Hepatocyte (in vitro differentiated cells): ENCODE measurements at regions not wholly inside any gene's neighbourhood (a gene's known extent, or its start where the extent isn't known, plus 50 kb on each side); places are given as distances from the start of the nearest gene placed in this dataset.

Experiments
- EZH2phosphoT487 ChIP-seq: fragments of 200-600 bp; sonication (generic); IDR thresholded peaks from one replicate; pipeline ENCODE4 v1.6.1; 2018; ENCODE audit warnings: antibody characterized with exemption, mild to moderate bottlenecking, low read depth, moderate library complexity; ENCODE audit not compliant: unreplicated experiment, severe bottlenecking
- TF ChIP-seq, protein P1 (sequence below): fragments of 200-600 bp; sonication (generic); IDR thresholded peaks from 2 replicates; pipeline ENCODE4 v1.5.1; 2016; ENCODE audit warnings: antibody characterized with exemption, mild to moderate bottlenecking; ENCODE audit not compliant: poor library complexity

DNA sequence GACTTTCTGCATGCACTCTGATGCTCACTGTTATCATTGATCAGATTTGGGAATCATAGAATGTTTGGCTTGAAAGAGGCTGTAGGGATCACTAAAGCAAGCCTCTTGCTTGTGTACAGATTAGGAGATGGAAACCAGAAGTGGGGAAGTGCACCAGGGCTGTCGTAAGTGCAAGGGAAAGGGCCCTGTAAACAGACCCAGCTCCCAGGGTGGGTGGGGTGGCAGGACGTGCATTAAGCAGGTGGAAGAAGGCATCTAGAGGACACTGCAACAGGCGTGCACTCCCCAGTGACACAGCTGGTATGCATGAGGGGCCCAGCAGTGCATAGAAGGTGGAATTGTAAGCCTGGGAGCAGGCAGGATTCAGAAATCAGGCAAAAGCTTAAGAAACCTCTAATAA is 58.0 kb upstream of the SLC7A14 start:
- TF ChIP-seq, protein P1, sequence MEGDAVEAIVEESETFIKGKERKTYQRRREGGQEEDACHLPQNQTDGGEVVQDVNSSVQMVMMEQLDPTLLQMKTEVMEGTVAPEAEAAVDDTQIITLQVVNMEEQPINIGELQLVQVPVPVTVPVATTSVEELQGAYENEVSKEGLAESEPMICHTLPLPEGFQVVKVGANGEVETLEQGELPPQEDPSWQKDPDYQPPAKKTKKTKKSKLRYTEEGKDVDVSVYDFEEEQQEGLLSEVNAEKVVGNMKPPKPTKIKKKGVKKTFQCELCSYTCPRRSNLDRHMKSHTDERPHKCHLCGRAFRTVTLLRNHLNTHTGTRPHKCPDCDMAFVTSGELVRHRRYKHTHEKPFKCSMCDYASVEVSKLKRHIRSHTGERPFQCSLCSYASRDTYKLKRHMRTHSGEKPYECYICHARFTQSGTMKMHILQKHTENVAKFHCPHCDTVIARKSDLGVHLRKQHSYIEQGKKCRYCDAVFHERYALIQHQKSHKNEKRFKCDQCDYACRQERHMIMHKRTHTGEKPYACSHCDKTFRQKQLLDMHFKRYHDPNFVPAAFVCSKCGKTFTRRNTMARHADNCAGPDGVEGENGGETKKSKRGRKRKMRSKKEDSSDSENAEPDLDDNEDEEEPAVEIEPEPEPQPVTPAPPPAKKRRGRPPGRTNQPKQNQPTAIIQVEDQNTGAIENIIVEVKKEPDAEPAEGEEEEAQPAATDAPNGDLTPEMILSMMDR: no peak
- no peak for TF ChIP-seq EZH2phosphoT487
